HG03558 (cell line): ENCODE measurements at regions not wholly inside any gene's neighbourhood (a gene's known extent, or its start where the extent isn't known, plus 50 kb on each side); places are given as distances from the start of the nearest gene placed in this dataset.
A peak's percentile ranks its signal among the peaks of the same experiment; 100 is the strongest.

ENCODE experiments used
- ATAC-seq: cut with Tn5 transposase; IDR thresholded peaks from one replicate; pipeline ENCODE4 v1.9.1; 2021; ENCODE audit warnings: moderate number of reproducible peaks; ENCODE audit not compliant: unreplicated experiment; ENCODE audit errors: extremely low read depth

- ATAC-seq = no peak
Observed at GRCh38 chr6:22069306-22069800, 227.5 kb downstream of the PRL start.

- no peak for ATAC-seq
Observed at GRCh38 chr6:22071270-22072041, 225.4 kb downstream of the PRL start.

- ATAC-seq = no peak
Observed at GRCh38 chr6:22072949-22073348, 223.9 kb downstream of the PRL start.

GRCh38 chr6:22073516-22074198, 223.2 kb downstream of the PRL start:
- no peak for ATAC-seq

- no peak for ATAC-seq
Observed at GRCh38 chr6:22078288-22078687, 218.5 kb downstream of the PRL start.

GRCh38 chr6:22078802-22079545, 217.9 kb downstream of the PRL start:
- ATAC-seq = no peak

GRCh38 chr6:22079783-22080182, 217.1 kb downstream of the PRL start:
- ATAC-seq = no peak

- no peak for ATAC-seq
Observed at GRCh38 chr6:22081709-22082108, 215.1 kb downstream of the PRL start.

GRCh38 chr6:22082218-22082617, 214.6 kb downstream of the PRL start:
- ATAC-seq = no peak

GRCh38 chr6:22083119-22083518, 213.7 kb downstream of the PRL start:
- ATAC-seq = no peak

- ATAC-seq = no peak
Observed at GRCh38 chr6:22087960-22088706, 208.7 kb downstream of the PRL start.

GRCh38 chr6:22091424-22091948, 205.3 kb downstream of the PRL start:
- no peak for ATAC-seq

GRCh38 chr6:22095836-22096235, 201.0 kb downstream of the PRL start:
- no peak for ATAC-seq

GRCh38 chr6:22098601-22099031, 198.2 kb downstream of the PRL start:
- no peak for ATAC-seq

- ATAC-seq = no peak
Observed at GRCh38 chr6:22099231-22099630, 197.6 kb downstream of the PRL start.

- no peak for ATAC-seq
Observed at GRCh38 chr6:22099923-22100322, 196.9 kb downstream of the PRL start.

GRCh38 chr6:22101163-22101562, 195.7 kb downstream of the PRL start:
- ATAC-seq = no peak

GRCh38 chr6:22102671-22103070, 194.2 kb downstream of the PRL start:
- peak; percentile 84 for ATAC-seq

GRCh38 chr6:22106451-22106850, 190.4 kb downstream of the PRL start:
- ATAC-seq = no peak

GRCh38 chr6:22106961-22107360, 189.9 kb downstream of the PRL start:
- no peak for ATAC-seq
